ENCODE measurements at regions not wholly inside any gene's neighbourhood (a gene's known extent, or its start where the extent isn't known, plus 50 kb on each side); places are given as distances from the start of the nearest gene placed in this dataset.

GRCh38 chr10:53597835-53598251 lies 825.3 kb upstream of the MBL2 start:
- H3K27ac Mint-ChIP-seq (ENCODE audit: unreplicated experiment) = no peak overlapping the region
- no peak for TF ChIP-seq CTCF (IDR thresholded peaks at IDR 0.05; ENCODE audit: partially characterized antibody, unreplicated experiment)
- H3K4me3 Mint-ChIP-seq (ENCODE audit: unreplicated experiment) = no peak overlapping the region
- H3K27me3 Mint-ChIP-seq (ENCODE audit: unreplicated experiment) = no peaks in the 10 kb centered on the region
- DNase-seq = no peak
- no peaks in the 10 kb centered on the region for H3K36me3 Mint-ChIP-seq (ENCODE audit: unreplicated experiment)
- peaks cover 9% of the 10 kb centered on the region for H3K4me1 Mint-ChIP-seq (ENCODE audit: low read depth, unreplicated experiment)
- peaks cover 2% of the 10 kb centered on the region for H3K9me3 Mint-ChIP-seq (ENCODE audit: unreplicated experiment)

GRCh38 chr10:53580465-53580864 lies 807.9 kb upstream of the MBL2 start:
- no peak for TF ChIP-seq CTCF (IDR thresholded peaks at IDR 0.05; ENCODE audit: partially characterized antibody, unreplicated experiment)
- no peaks in the 10 kb centered on the region for H3K9me3 Mint-ChIP-seq (ENCODE audit: unreplicated experiment)
- H3K4me1 Mint-ChIP-seq (ENCODE audit: low read depth, unreplicated experiment) = no peaks in the 10 kb centered on the region
- no peaks in the 10 kb centered on the region for H3K36me3 Mint-ChIP-seq (ENCODE audit: unreplicated experiment)
- H3K27me3 Mint-ChIP-seq (ENCODE audit: unreplicated experiment) = no peaks in the 10 kb centered on the region
- no peak overlapping the region for H3K27ac Mint-ChIP-seq (ENCODE audit: unreplicated experiment)
- no peak overlapping the region for H3K4me3 Mint-ChIP-seq (ENCODE audit: unreplicated experiment)
- DNase-seq = no peak

GRCh38 chr10:53579773-53580172 lies 807.2 kb upstream of the MBL2 start:
- H3K36me3 Mint-ChIP-seq (ENCODE audit: unreplicated experiment) = no peaks in the 10 kb centered on the region
- no peak overlapping the region for H3K27ac Mint-ChIP-seq (ENCODE audit: unreplicated experiment)
- no peak overlapping the region for H3K4me3 Mint-ChIP-seq (ENCODE audit: unreplicated experiment)
- H3K9me3 Mint-ChIP-seq (ENCODE audit: unreplicated experiment) = no peaks in the 10 kb centered on the region
- H3K27me3 Mint-ChIP-seq (ENCODE audit: unreplicated experiment) = no peaks in the 10 kb centered on the region
- H3K4me1 Mint-ChIP-seq (ENCODE audit: low read depth, unreplicated experiment) = no peaks in the 10 kb centered on the region
- TF ChIP-seq CTCF (IDR thresholded peaks at IDR 0.05; ENCODE audit: partially characterized antibody, unreplicated experiment) = no peak
- no peak for DNase-seq

GRCh38 chr10:53574024-53574423 lies 801.4 kb upstream of the MBL2 start:
- Mint-ChIP-seq H3K4me3 (ENCODE audit: unreplicated experiment) (no peak overlapping the region), H3K9me3 (ENCODE audit: unreplicated experiment) (no peaks in the 10 kb centered on the region), H3K36me3 (ENCODE audit: unreplicated experiment) (no peaks in the 10 kb centered on the region), H3K27ac (ENCODE audit: unreplicated experiment) (no peak overlapping the region), H3K27me3 (ENCODE audit: unreplicated experiment) (no peaks in the 10 kb centered on the region), H3K4me1 (ENCODE audit: low read depth, unreplicated experiment) (no peaks in the 10 kb centered on the region)
- no peak for TF ChIP-seq CTCF (IDR thresholded peaks at IDR 0.05; ENCODE audit: partially characterized antibody, unreplicated experiment)
- no peak for DNase-seq

- no peaks in the 10 kb centered on the region for H3K4me1 Mint-ChIP-seq (ENCODE audit: low read depth, unreplicated experiment)
- no peak overlapping the region for H3K4me3 Mint-ChIP-seq (ENCODE audit: unreplicated experiment)
- TF ChIP-seq CTCF (IDR thresholded peaks at IDR 0.05; ENCODE audit: partially characterized antibody, unreplicated experiment) = no peak
- H3K27ac Mint-ChIP-seq (ENCODE audit: unreplicated experiment) = no peak overlapping the region
- DNase-seq = no peak
- H3K27me3 Mint-ChIP-seq (ENCODE audit: unreplicated experiment) = no peaks in the 10 kb centered on the region
- H3K9me3 Mint-ChIP-seq (ENCODE audit: unreplicated experiment) = no peaks in the 10 kb centered on the region
- no peaks in the 10 kb centered on the region for H3K36me3 Mint-ChIP-seq (ENCODE audit: unreplicated experiment)
Observed at GRCh38 chr10:53573498-53573897, 800.9 kb upstream of the MBL2 start.
